CD4-positive, CD25-positive, alpha-beta regulatory T cell (primary cell): ENCODE measurements at regions not wholly inside any gene's neighbourhood (a gene's known extent, or its start where the extent isn't known, plus 50 kb on each side); places are given as distances from the start of the nearest gene placed in this dataset.
"Not testable (repeated sequence)": the region's sequence is repeated elsewhere in the genome, so short reads cannot be mapped to it uniquely, and the experiment has no call there.

ENCODE experiments used
- ATAC-seq, 2 donors: fragments of 150-1000 bp; cut with Tn5 transposase; one replicate each; pipeline ENCODE4 v1.10.0; 2021; ENCODE audit warnings: low read depth in 2 of 2, moderate number of reproducible peaks in 2 of 2, moderate library complexity in 1 of 2
- DNase-seq, 3 donors: peaks; one replicate each; pipeline versions ENCODE4 v3.0.0 to v3.0.0-alpha.2; 2012 to 2022; ENCODE audit warnings: mixed read lengths in 1 of 3
- H3K27ac ChIP-seq: one replicate; pipeline ENCODE4 v1.7.0; 2013; ENCODE audit warnings: mild to moderate bottlenecking, low read length; ENCODE audit not compliant: insufficient read depth, poor library complexity, severe bottlenecking
- H3K27me3 ChIP-seq: one replicate; pipeline ENCODE4 v1.7.0; 2013; ENCODE audit warnings: low read length; ENCODE audit not compliant: control insufficient read depth, insufficient read depth
- H3K36me3 ChIP-seq: one replicate; pipeline ENCODE4 v1.7.0; 2013; ENCODE audit warnings: mild to moderate bottlenecking, low read length, moderate library complexity; ENCODE audit not compliant: control insufficient read depth, insufficient read depth
- H3K4me1 ChIP-seq: 2 replicates; pipeline ENCODE4 v1.7.0; 2013; ENCODE audit warnings: mild to moderate bottlenecking, low read length; ENCODE audit not compliant: insufficient read depth, control insufficient read depth, poor library complexity, severe bottlenecking
- H3K4me3 ChIP-seq: one replicate; pipeline ENCODE4 v1.7.0; 2013; ENCODE audit warnings: low read depth, mild to moderate bottlenecking, low read length, moderate library complexity
- H3K9me3 ChIP-seq, 2 experiments: 1 replicate in 1 of 2; 2 replicates in 1 of 2; pipeline ENCODE4 v1.7.0; 2013; ENCODE audit warnings: low read length in 2 of 2, mild to moderate bottlenecking in 1 of 2, moderate library complexity in 1 of 2; ENCODE audit not compliant: control insufficient read depth in 2 of 2
- H3K27ac Mint-ChIP-seq, 3 donors: one replicate each; pipeline ENCODE4 v1.8.0; 2020 to 2022; ENCODE audit warnings: mild to moderate bottlenecking in 3 of 3, mixed read lengths in 3 of 3, moderate library complexity in 2 of 3
- H3K27me3 Mint-ChIP-seq: one replicate; pipeline ENCODE4 v1.8.0; 2022; ENCODE audit warnings: mild to moderate bottlenecking, mixed read lengths
- H3K36me3 Mint-ChIP-seq: one replicate; pipeline ENCODE4 v1.8.0; 2020; ENCODE audit warnings: mixed read lengths
- H3K4me1 Mint-ChIP-seq, 4 donors: one replicate each; pipeline ENCODE4 v1.8.0; 2020 to 2022; ENCODE audit warnings: mixed read lengths in 4 of 4, mild to moderate bottlenecking in 1 of 4
- H3K4me3 Mint-ChIP-seq, 4 donors: one replicate each; pipeline ENCODE4 v1.8.0; 2020 to 2022; ENCODE audit warnings: mild to moderate bottlenecking in 4 of 4, mixed read lengths in 4 of 4, moderate library complexity in 3 of 4
- H3K9me3 Mint-ChIP-seq, 7 donors: one replicate each; pipeline ENCODE4 v1.8.0; 2020 to 2022; ENCODE audit warnings: mixed read lengths in 7 of 7, mild to moderate bottlenecking in 3 of 7, moderate library complexity in 2 of 7

DNA sequence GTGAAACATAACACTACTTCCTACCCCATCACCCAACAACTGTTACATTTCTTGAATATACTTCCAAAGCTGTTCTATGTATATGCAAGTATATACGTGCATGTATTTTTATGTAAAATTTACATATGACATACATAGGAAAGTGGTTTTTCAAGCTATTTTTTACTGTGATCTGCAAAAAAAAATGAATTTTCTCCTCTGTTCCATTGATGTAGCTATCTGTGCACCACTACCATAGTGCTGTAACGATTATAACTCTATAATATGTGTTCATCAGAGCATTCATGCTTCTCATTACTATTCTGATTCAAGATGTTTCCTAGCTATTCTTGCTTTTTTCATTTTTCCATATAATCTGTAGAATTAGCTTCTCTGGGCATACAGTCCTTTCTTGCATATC, 164.0 kb downstream of the DEPDC1B start:
- H3K9me3 Mint-ChIP-seq: peaks cover 0 to 4% (median 0%) of the 10 kb centered on the region in 7 donors
- no peak overlapping the region for H3K27ac ChIP-seq
- H3K4me1 Mint-ChIP-seq: peaks cover 0 to 2% (median 0%) of the 10 kb centered on the region in 4 donors
- no peaks in the 10 kb centered on the region for H3K4me1 ChIP-seq
- ATAC-seq (no peak), DNase-seq (no peak)
- no peaks in the 10 kb centered on the region for H3K36me3 Mint-ChIP-seq
- no peak overlapping the region for H3K4me3 ChIP-seq
- H3K36me3 ChIP-seq: no peaks in the 10 kb centered on the region
- peaks cover 4% of the 10 kb centered on the region for H3K27me3 Mint-ChIP-seq
- no peak overlapping the region for H3K4me3 Mint-ChIP-seq
- H3K9me3 ChIP-seq: no peaks in the 10 kb centered on the region
- peak overlapping the region in 1 of 3 donors; percentile 39 for H3K27ac Mint-ChIP-seq
- no peaks in the 10 kb centered on the region for H3K27me3 ChIP-seq

DNA sequence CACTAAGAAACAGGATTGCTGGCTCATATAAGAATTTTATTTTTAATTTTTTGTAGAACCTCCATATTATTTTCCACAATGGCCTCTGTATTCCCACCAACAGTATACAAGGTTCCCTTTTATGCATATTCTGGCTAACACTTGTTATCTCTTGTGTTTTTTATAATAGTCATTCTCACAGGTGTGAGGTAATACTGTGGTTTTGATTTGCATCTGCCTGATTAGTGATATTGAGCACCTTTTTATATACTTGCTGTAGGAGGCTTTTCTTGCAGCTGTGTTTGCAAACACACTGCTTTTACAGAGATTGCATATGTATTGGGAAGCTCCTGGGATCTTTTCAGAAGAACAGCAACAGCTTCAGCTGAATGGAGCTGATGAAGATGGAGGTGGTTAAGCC, 164.8 kb downstream of the DEPDC1B start:
- H3K4me1 Mint-ChIP-seq: peaks cover 0 to 2% (median 0%) of the 10 kb centered on the region in 4 donors
- Histone ChIP-seq H3K27me3 (no peaks in the 10 kb centered on the region), H3K4me3 (no peak overlapping the region), H3K27ac (no peak overlapping the region), H3K36me3 (no peaks in the 10 kb centered on the region), H3K4me1 (no peaks in the 10 kb centered on the region), H3K9me3 (no peaks in the 10 kb centered on the region)
- H3K27ac Mint-ChIP-seq: no peak overlapping the region
- peaks cover 4% of the 10 kb centered on the region for H3K27me3 Mint-ChIP-seq
- no peaks in the 10 kb centered on the region for H3K36me3 Mint-ChIP-seq
- no peak for ATAC-seq
- no peak for DNase-seq
- H3K9me3 Mint-ChIP-seq: peaks cover 0 to 4% (median 0%) of the 10 kb centered on the region in 7 donors
- H3K4me3 Mint-ChIP-seq: no peak overlapping the region

DNA sequence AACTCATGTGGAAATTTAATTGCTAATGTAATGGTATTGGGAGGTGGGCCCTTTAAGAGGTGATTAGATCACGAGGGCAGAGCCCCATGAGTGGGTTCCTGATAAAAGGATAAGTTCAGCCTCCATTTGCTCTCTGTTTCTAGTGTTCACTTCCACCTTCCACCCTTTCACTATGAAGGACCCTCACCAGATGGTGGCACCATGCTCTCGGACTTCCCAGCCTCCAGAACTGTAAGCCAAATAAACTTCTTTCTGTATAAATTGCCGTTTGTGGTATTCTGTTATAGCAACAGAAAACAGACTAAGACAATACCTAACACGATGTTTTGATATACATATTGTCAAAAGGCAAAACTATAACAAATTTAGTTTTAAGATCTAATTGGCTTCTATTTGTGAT, 166.2 kb downstream of the DEPDC1B start:
- peaks cover 4% of the 10 kb centered on the region for H3K27me3 Mint-ChIP-seq
- peaks cover 0 to 4% (median 0%) of the 10 kb centered on the region in 7 donors for H3K9me3 Mint-ChIP-seq
- Histone ChIP-seq H3K27me3 (no peaks in the 10 kb centered on the region), H3K4me1 (no peaks in the 10 kb centered on the region), H3K36me3 (no peaks in the 10 kb centered on the region), H3K9me3 (no peaks in the 10 kb centered on the region), H3K27ac (no peak overlapping the region), H3K4me3 (no peak overlapping the region)
- ATAC-seq: no peak
- no peak for DNase-seq
- H3K36me3 Mint-ChIP-seq: no peaks in the 10 kb centered on the region
- peak overlapping the region in 1 of 3 donors; percentile 27 for H3K27ac Mint-ChIP-seq
- no peaks in the 10 kb centered on the region for H3K4me1 Mint-ChIP-seq
- no peak overlapping the region for H3K4me3 Mint-ChIP-seq

DNA sequence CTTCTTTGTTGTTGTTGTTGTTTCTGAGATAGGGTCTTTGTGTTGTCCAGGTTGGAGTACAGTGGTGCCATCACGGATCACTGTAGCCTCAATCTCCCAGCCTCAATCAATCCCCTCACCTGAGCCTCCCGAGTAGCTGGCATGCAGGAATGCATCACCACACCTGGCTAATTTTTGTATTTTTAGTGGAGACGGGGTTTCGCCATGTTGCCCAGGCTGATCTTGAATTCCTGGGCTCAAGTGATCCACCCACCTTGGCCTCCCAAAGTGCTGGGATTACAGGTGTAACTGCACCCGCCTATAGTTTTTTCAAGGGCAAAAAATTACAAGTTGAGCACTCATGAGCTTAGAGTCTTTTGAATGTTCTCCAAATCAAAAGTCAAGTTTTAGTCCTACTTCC, 167.2 kb downstream of the DEPDC1B start:
- H3K4me3 ChIP-seq, H3K9me3 ChIP-seq, ATAC-seq, H3K27ac ChIP-seq, H3K9me3 Mint-ChIP-seq, H3K4me3 Mint-ChIP-seq, H3K36me3 Mint-ChIP-seq, H3K27me3 Mint-ChIP-seq, H3K27ac Mint-ChIP-seq, H3K27me3 ChIP-seq, H3K4me1 ChIP-seq, H3K36me3 ChIP-seq, DNase-seq, H3K4me1 Mint-ChIP-seq: not testable (repeated sequence)

DNA sequence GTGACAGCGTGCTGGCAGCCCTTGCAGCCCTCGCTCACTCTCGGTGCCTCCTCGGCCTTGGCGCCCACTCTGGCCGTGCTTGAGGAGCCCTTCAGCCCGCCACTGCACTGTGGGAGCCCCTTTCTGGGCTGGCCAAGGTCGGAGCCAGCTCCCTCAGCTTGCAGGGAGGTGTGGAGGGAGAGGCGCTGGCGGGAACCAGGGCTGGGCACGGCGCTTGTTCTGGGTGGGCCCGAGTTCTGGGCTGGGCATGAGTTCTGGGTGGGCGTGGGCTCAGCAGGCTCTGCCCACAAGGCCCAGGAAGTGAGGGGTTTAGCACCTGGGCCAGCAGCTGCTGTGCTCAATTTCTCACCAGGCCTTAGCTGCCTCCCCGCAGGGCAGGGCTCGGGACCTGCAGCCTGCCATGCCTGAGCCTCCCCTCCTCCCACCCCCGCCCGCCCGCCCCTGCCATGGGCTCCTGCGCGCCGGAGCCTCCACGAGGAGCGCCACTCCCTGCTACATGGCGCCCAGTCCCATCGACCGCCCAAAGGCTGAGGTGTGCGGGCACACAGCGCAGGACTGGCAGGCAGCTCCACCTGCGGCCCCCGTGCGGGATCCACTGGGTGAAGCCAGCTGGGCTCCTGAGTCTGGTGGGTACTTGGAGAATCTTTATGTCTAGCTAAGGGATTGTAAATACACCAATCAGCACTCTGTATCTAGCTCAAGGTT, 169.7 kb downstream of the DEPDC1B start:
- H3K4me3 Mint-ChIP-seq, H3K27me3 ChIP-seq, H3K9me3 ChIP-seq, H3K27ac Mint-ChIP-seq, H3K9me3 Mint-ChIP-seq, H3K4me3 ChIP-seq, H3K4me1 Mint-ChIP-seq, DNase-seq, H3K27me3 Mint-ChIP-seq, H3K36me3 Mint-ChIP-seq, ATAC-seq, H3K27ac ChIP-seq, H3K4me1 ChIP-seq, H3K36me3 ChIP-seq: not testable (repeated sequence)

DNA sequence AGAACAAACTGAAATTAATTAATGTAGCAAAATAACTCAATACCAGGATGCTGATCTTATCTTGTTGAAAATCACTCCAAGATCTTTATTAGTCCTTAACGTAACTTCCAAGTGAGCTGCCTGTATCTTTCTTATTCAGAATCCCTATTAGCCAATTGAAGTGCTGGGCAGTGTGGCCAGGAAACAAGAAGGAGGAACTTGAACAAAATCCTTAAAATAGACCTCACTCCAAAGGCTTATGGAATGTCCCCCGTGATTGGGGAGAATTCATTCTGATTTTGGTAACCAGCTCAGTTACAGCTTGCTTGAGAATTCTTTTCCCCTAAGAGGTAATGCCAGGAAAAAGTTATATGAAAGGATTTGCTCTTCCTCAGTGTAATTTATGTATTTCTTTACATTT, 171.0 kb downstream of the DEPDC1B start:
- no peaks in the 10 kb centered on the region for H3K36me3 ChIP-seq
- no peaks in the 10 kb centered on the region for H3K4me1 Mint-ChIP-seq
- H3K27me3 ChIP-seq: no peaks in the 10 kb centered on the region
- no peak overlapping the region for H3K4me3 Mint-ChIP-seq
- H3K4me1 ChIP-seq: no peaks in the 10 kb centered on the region
- ATAC-seq (no peak), DNase-seq (no peak)
- no peak overlapping the region for H3K27ac Mint-ChIP-seq
- H3K9me3 Mint-ChIP-seq: peaks cover 0 to 4% (median 0%) of the 10 kb centered on the region in 7 donors
- H3K9me3 ChIP-seq: no peaks in the 10 kb centered on the region
- no peaks in the 10 kb centered on the region for H3K36me3 Mint-ChIP-seq
- no peak overlapping the region for H3K27ac ChIP-seq
- H3K27me3 Mint-ChIP-seq: no peaks in the 10 kb centered on the region
- no peak overlapping the region for H3K4me3 ChIP-seq

DNA sequence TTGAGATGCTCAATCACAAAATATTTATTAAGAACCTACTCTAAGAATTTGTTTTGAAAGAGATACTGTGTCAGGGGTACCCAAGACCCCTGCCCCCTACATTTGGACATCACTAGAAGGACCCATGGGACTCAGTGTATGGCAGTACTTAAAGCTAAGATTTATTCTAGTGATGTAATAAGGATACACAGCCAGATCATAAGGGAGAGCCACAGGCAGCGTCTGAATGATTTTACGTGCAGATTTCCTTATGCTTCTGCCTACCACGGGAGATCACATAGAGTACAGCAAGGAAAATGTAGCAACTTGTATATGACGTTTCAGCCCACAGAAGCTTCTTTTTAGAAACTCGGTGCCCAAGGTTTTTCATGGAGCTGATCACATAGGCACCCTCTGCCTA, 172.9 kb downstream of the DEPDC1B start:
- Mint-ChIP-seq H3K27me3 (no peaks in the 10 kb centered on the region), H3K27ac (no peak overlapping the region), H3K4me3 (no peak overlapping the region), H3K4me1 (no peaks in the 10 kb centered on the region), H3K36me3 (no peaks in the 10 kb centered on the region), H3K9me3 (peaks cover 0 to 4% (median 0%) of the 10 kb centered on the region in 7 donors)
- Histone ChIP-seq H3K9me3 (no peaks in the 10 kb centered on the region), H3K4me3 (no peak overlapping the region), H3K36me3 (no peaks in the 10 kb centered on the region), H3K27ac (no peak overlapping the region), H3K4me1 (no peaks in the 10 kb centered on the region), H3K27me3 (no peaks in the 10 kb centered on the region)
- DNase-seq (no peak), ATAC-seq (no peak)

DNA sequence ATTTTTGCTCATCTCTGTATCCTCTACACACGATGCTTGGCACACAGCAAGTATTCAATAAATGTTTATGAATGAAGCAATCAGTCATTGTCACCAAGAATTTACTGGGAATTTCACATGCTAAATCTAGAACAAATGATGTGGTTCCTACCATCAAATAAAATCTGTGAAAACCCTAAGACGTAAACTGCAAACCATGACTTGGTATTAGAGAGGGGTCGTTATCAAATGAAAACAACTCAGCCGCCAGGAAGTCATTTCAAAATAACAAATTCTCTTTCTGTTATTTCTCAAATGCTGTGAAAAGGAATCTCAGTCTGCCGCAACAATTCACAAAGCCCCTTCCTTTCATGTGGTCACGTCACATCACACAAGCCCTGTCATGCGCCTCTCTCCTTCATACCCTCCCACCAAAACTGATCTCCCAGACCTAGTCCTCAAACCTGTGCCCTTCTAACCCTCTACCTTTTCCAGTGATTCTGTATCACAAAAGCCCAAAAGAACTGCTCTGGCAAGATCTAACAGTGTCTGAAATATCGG, 173.6 kb downstream of the DEPDC1B start:
- Histone ChIP-seq H3K4me1 (no peaks in the 10 kb centered on the region), H3K9me3 (no peaks in the 10 kb centered on the region), H3K4me3 (no peak overlapping the region), H3K27me3 (no peaks in the 10 kb centered on the region), H3K27ac (no peak overlapping the region), H3K36me3 (no peaks in the 10 kb centered on the region)
- Mint-ChIP-seq H3K27ac (no peak overlapping the region), H3K36me3 (no peaks in the 10 kb centered on the region), H3K4me1 (no peaks in the 10 kb centered on the region), H3K27me3 (no peaks in the 10 kb centered on the region), H3K9me3 (peaks cover 0 to 4% (median 0%) of the 10 kb centered on the region in 7 donors), H3K4me3 (no peak overlapping the region)
- DNase-seq (no peak), ATAC-seq (no peak)
